ENCODE measurements at regions not wholly inside any gene's neighbourhood (a gene's known extent, or its start where the extent isn't known, plus 50 kb on each side); places are given as distances from the start of the nearest gene placed in this dataset.

- no peak for TF ChIP-seq ZNF394 (tag by site-specific recombination; IDR thresholded peaks at IDR 0.05; ENCODE audit: borderline replicate concordance)
- TF ChIP-seq, protein P1, sequence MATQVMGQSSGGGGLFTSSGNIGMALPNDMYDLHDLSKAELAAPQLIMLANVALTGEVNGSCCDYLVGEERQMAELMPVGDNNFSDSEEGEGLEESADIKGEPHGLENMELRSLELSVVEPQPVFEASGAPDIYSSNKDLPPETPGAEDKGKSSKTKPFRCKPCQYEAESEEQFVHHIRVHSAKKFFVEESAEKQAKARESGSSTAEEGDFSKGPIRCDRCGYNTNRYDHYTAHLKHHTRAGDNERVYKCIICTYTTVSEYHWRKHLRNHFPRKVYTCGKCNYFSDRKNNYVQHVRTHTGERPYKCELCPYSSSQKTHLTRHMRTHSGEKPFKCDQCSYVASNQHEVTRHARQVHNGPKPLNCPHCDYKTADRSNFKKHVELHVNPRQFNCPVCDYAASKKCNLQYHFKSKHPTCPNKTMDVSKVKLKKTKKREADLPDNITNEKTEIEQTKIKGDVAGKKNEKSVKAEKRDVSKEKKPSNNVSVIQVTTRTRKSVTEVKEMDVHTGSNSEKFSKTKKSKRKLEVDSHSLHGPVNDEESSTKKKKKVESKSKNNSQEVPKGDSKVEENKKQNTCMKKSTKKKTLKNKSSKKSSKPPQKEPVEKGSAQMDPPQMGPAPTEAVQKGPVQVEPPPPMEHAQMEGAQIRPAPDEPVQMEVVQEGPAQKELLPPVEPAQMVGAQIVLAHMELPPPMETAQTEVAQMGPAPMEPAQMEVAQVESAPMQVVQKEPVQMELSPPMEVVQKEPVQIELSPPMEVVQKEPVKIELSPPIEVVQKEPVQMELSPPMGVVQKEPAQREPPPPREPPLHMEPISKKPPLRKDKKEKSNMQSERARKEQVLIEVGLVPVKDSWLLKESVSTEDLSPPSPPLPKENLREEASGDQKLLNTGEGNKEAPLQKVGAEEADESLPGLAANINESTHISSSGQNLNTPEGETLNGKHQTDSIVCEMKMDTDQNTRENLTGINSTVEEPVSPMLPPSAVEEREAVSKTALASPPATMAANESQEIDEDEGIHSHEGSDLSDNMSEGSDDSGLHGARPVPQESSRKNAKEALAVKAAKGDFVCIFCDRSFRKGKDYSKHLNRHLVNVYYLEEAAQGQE (tag by site-specific recombination; IDR thresholded peaks at IDR 0.05) = no peak
- TF ChIP-seq, protein P2, sequence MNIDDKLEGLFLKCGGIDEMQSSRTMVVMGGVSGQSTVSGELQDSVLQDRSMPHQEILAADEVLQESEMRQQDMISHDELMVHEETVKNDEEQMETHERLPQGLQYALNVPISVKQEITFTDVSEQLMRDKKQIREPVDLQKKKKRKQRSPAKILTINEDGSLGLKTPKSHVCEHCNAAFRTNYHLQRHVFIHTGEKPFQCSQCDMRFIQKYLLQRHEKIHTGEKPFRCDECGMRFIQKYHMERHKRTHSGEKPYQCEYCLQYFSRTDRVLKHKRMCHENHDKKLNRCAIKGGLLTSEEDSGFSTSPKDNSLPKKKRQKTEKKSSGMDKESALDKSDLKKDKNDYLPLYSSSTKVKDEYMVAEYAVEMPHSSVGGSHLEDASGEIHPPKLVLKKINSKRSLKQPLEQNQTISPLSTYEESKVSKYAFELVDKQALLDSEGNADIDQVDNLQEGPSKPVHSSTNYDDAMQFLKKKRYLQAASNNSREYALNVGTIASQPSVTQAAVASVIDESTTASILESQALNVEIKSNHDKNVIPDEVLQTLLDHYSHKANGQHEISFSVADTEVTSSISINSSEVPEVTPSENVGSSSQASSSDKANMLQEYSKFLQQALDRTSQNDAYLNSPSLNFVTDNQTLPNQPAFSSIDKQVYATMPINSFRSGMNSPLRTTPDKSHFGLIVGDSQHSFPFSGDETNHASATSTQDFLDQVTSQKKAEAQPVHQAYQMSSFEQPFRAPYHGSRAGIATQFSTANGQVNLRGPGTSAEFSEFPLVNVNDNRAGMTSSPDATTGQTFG (tag by site-specific recombination; IDR thresholded peaks at IDR 0.05; ENCODE audit: borderline replicate concordance) = no peak
- TF ChIP-seq KLF17 (tag by site-specific recombination; IDR thresholded peaks at IDR 0.05) = no peak
- TF ChIP-seq ZEB2 (tag by site-specific recombination; IDR thresholded peaks at IDR 0.05) = no peak
- TF ChIP-seq ZNF514 (tag by site-specific recombination; IDR thresholded peaks at IDR 0.05) = no peak
- TF ChIP-seq ZNF785 (tag by site-specific recombination; IDR thresholded peaks at IDR 0.05) = no peak
- no peak for TF ChIP-seq ZNF830 (tag by site-specific recombination; IDR thresholded peaks at IDR 0.05; ENCODE audit: low read depth)
- TF ChIP-seq ZNF391 (tag by site-specific recombination; IDR thresholded peaks at IDR 0.05; ENCODE audit: borderline replicate concordance, low read depth) = no peak
- TF ChIP-seq ZNF24 (tag by site-specific recombination; IDR thresholded peaks at IDR 0.05) = no peak
- TF ChIP-seq ZSCAN4 (tag by site-specific recombination; IDR thresholded peaks at IDR 0.05) = no peak
- TF ChIP-seq, protein P3, sequence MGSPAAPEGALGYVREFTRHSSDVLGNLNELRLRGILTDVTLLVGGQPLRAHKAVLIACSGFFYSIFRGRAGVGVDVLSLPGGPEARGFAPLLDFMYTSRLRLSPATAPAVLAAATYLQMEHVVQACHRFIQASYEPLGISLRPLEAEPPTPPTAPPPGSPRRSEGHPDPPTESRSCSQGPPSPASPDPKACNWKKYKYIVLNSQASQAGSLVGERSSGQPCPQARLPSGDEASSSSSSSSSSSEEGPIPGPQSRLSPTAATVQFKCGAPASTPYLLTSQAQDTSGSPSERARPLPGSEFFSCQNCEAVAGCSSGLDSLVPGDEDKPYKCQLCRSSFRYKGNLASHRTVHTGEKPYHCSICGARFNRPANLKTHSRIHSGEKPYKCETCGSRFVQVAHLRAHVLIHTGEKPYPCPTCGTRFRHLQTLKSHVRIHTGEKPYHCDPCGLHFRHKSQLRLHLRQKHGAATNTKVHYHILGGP (tag by site-specific recombination; IDR thresholded peaks at IDR 0.05) = no peak
- no peak for TF ChIP-seq PBX3 (CRISPR knock-in tag; IDR thresholded peaks at IDR 0.05)
- no peak for TF ChIP-seq ZNF560 (tag by site-specific recombination; IDR thresholded peaks at IDR 0.05; ENCODE audit: borderline replicate concordance)
- Histone ChIP-seq H3K27ac (ENCODE audit: extremely low read depth, low read depth, low read length) (no peak overlapping the region), H3K36me3 (ENCODE audit: control insufficient read depth in 2 of 2, insufficient read depth in 1 of 2, low read length in 2 of 2) (no peaks in the 10 kb centered on the region), H3K4me1 (ENCODE audit: control insufficient read depth, insufficient read depth, low read length) (no peaks in the 10 kb centered on the region), H3K4me3 (ENCODE audit: low read depth, low read length) (no peak overlapping the region), H3K9me3 (ENCODE audit: control insufficient read depth, insufficient read depth, low read depth, low read length) (no peaks in the 10 kb centered on the region)
- ChIA-PET POLR2A (no interaction called here), CTCF (interaction anchor here (0.6 to 1.1 kb wide), 3 partner anchors 13 to 235 kb away, joined by 3 read pairs; no protein-coding TSS in a partner anchor)
Observed at GRCh38 chrX:68898598-68898997, 69.8 kb downstream of the EFNB1 start.

Data from HEK293 (cell line).